NCI-H1092 (cell line): ENCODE measurements at regions not wholly inside any gene's neighbourhood (a gene's known extent, or its start where the extent isn't known, plus 50 kb on each side); places are given as distances from the start of the nearest gene placed in this dataset.

ENCODE experiments used
- DNase-seq: peaks from one replicate; lab custom pipeline; 2025; lab: John Stamatoyannopoulos, UW

DNA sequence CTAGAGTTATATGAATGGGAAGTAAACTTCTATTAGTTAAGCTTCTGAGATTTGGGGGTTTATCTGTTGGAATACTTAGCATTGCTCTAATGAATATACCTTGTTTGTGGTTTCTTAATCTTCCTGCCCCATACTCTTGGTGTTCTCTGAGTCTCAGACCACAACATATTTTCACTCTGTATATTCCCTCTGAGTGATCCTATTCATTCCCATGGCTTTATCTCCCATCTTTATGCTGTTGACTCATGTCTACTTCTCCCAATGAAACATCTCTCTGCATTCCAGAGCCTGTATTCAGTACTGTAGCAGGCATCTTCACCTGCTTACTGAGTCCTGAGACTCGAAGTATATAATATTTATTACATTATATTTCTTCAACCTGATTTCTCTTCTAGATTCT lies 283.7 kb upstream of the MAP3K7 start:
- DNase-seq, result no peak

DNA sequence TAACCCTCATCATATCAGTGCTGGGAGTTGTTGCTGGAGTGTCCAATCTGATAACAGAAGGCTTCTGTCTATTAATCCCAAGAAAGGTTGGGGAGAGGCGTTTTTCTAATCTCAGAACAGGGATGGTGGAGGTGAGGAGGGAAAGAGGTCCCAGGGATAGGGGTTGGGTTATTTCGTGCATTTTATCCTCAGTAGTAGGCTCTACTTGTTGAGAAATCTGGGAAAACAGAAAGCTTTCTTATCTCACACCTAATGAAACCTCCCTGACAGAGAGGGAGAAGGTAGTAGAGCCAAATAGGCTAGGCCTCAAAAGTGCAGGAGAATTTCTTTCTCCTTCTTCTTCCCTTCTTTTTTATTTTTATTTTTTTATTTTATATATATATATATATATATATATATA lies 281.8 kb upstream of the MAP3K7 start:
- no peak for DNase-seq

DNA sequence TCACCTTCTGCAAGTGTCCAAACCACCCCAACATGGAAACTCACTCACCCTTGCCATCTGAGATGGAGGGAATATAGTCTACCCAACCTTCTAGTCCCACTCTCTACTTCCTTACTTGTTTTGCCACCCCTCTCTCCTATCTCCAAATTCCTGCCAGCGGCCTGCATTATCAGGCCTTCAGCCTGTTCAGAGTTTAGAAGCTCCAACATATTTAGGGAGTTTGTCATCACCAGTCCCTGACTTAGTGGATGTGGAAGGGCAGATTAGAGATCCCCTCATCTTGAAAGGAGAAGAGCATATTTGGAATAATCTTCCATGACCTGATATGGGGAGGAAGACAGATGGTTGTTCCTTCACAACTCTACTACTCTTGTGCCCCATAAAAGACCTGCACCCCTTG lies 281.4 kb upstream of the MAP3K7 start:
- no peak for DNase-seq

DNA sequence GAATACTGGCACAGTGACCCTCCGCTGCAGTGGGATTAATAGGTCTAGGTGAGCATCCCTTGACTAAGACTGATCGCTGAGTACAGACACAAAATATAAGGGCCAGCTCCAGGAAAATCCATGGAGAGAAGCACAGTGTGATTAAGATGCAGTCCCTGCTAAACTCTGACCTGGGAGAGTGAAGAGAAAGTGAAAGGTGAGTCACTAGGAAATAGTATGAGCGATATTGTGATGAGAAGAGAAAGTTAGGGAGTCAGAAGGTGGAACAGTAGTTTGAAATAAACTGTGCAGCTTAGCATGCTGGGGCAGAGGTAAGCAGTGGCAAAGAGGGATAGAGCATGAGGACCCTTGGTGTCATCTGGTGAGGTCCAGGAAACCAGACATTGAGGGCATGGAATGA lies 278.6 kb upstream of the MAP3K7 start:
- DNase-seq, result no peak

DNA sequence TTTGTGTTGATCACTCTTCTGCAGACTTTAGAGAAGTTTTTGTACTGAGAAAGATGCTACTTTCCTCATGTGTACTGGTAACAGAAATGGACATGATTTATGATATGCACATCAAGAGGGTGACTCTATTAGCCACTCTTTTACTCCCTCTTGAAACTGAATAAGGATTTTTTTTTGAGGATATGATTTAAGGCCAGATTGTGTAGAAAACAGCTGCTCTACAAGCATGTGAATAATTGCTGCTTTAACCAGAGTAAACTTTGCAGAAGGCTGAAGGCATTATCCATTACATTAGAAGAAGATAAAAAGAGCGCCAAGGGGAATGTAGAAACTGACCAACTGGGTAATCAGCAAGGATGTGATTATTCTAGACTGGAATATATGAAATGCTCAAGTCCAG lies 276.2 kb upstream of the MAP3K7 start:
- no peak for DNase-seq

DNA sequence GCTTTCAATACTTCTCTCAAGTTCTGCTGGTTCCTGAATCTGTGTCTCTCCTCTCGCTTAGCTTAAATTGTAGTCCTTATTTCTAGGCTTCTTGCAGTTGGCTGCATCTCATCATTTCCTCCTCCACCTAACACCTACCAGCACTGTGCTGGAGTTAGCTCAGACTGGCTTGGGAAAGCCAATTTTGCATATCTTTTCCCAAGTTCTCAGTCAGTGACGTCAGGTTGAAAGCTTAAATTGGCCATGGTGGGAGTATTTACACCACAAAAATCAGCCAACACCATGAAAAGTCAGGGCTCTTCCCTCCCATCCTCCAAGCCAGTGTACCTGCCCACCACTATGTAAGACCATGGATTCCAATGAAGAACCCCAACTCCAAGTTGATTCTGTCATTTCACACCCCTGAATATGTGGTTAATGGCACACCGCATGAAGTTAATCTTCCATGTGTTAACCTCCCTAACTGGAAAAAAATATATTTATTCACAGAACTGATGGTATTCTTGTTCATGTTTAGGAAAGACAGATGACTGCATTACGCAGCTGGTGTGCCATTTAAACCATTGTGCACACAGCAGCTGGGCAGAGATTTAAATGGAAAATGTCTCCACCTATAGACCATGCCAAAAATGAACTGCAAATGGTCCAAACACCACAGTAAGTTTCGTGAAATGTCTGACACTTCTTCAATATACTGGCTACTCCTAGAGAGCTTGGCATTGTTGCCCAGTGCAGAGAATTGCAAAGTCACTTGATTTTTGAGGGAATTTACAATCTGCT lies 274.1 kb upstream of the MAP3K7 start:
- no peak for DNase-seq

DNA sequence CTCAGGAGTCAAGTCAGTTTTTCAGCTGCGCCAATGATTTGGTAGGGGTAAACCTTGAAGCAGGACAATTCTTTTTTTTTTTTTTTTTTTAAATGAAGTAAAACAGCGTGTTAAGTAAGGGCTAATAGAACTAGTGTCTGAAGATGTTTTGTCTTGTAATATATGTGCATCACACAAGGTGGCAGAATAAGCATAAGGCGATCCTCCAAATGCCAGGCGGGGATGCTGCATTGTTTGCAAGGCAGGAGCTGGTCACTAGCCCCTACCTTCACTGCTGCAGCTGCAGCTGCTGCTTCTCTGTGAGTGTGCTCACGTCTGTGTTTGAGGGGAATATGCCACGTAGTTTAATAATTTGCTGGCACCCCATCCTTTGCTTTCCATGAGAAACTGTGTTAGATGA lies 272.7 kb upstream of the MAP3K7 start:
- no peak for DNase-seq

DNA sequence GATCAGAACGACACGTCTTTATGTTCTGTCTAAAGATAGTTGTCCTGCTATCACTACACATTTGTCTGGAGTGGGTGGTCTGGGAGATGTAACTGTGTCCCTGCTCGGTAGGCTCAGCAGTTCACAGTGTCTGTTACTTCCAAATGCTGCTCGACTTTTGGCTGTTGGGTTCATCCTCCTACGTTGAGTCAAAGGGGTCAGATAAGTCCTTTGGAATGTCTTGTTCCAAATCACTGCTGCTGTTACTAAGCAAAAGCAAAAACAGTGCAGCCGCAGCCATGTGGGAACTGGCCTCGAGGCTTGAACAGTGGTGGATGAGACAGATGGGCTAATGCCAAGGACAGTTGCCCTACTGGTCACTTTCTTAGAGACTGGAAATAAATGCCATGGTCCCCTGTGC lies 272.2 kb upstream of the MAP3K7 start:
- no peak for DNase-seq

DNA sequence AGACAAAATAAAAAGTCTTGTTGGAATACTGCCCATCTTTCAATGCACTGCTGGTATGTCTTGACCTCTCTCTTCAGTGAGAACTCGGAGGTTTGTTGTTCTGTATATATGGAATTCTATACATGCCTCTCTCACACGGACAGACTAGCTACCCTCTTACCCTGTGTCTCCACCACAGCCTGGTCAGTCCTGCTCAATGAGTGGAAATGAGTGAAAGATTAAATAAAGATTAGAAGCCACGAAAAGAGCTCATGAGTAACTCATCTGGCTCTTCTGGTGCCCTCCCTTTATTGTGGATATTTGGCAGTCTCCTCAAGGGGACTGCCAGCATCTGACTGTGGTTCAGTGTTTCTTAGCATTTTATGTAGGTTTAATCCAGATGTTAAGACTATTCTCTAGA lies 262.8 kb upstream of the MAP3K7 start:
- DNase-seq, result no peak

DNA sequence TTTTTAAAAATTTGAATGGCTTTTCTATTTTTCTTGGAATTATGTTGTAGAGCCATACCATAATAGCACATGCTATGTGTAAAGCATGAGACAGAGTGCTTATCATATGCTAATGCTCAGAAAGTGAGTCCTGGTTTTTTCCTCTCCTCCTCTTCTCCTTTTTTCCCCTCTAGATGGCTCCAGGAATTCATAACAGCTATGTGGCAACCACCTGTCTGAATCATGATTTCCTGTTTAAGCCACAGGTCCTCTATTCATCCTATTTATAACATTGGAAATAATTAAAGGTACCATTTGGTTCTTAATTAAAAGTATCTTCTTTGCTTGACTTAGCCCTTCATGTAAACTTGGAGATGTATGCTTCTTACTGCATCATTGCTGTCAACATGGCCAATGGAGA lies 260.0 kb upstream of the MAP3K7 start:
- no peak for DNase-seq

DNA sequence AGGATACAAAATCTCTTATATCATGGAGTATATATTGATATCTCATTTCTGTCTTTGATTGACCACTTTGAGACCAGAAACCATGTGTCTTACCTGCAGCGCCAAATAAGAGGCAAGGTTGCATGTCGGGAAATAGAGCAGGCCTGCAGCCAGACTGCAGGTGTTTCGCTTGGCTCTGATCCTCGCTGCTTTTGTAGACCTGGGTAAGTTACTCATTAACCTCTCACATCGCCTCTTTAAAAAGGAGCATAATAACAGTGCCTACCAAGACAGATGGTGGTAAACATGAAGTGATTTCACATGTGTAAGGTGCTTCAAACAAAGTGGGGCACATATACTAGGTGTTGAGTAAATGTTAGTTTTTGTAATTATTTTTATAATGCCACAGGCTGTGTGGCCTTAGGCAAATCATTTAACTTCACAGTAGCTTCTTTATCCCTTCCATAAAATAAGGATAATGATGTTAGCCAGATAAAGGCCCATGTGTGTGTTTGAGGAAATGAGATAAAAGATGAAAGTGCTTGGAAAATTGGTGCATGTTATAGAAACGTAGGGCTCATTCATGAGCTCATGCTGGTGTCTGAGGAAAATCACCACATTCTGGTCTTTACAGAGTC lies 248.8 kb upstream of the MAP3K7 start:
- peak; percentile 21 for DNase-seq

DNA sequence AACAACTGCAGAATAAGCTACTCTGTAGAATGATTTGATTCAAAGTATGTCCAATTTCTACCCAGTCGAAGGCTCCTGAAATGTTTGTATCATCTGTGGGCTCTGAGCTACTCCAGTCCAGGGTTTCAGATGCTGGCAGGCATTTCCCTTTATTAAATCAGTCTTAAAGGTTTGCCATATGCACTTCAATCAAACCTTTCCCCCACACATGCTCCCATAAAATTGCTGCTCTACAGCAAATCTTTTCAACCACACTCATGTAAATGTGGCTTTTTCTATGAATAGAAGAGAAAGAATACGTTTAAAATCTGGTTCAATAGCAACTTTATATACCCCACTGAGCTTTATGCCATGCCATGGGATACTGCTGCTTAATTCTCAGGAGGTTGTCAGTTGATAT lies 242.4 kb upstream of the MAP3K7 start:
- DNase-seq, result no peak

DNA sequence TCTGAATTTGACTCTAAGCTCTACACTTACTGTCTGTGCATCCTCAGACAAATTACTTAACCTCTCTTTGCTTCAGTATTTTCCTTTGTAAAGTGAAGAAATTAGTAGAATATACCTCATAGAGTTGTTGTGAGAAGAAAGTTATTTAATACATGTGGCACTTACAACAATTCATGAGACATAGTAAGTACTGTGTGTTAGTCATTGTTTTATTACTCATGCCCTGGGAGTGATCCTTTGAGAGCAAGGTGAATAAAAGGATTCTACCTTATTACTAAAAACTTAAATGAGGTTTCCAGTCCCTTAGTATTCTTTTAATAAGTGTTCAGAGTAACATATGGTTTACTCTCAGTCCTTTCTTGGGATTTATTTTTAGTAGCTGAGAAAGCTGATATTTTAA lies 233.6 kb upstream of the MAP3K7 start:
- no peak for DNase-seq

DNA sequence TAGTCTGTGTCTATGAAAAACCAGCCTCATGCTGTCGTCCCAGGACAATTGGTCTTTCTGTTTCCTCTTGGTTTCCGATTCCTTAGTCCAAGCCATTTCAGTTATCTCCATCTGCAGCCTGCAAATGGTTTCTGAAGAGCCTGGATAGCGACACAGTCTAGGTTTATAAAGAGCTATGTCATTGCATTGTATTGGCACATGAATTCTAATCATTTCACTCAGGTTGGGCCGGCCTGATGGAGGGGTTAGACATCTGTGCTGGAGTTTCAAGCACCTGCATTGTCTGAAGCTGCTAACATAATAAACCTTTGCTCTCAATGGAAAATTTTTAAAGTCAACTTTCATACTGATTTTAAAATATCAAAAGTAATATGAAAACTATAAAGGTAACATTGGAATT lies 232.6 kb upstream of the MAP3K7 start:
- no peak for DNase-seq

DNA sequence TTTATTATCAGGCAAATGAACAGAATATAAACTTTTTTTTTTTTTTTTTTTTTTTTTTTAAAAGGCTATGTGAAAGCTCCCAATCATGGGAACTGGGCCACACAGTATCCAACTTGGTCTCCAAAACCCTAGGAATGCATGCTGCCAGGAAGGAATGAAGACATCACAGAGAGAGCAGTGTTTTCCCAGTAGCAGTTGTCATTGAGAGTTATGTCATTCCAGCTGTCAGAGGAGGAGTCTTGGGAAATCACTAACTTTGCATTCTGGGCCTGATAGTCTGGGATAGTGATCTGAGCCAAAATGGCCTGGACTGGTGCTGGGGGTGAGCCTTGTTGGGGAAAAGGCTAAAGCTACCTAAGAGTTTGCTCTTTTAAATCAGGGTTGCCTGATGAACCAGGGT lies 231.3 kb upstream of the MAP3K7 start:
- DNase-seq, result no peak

DNA sequence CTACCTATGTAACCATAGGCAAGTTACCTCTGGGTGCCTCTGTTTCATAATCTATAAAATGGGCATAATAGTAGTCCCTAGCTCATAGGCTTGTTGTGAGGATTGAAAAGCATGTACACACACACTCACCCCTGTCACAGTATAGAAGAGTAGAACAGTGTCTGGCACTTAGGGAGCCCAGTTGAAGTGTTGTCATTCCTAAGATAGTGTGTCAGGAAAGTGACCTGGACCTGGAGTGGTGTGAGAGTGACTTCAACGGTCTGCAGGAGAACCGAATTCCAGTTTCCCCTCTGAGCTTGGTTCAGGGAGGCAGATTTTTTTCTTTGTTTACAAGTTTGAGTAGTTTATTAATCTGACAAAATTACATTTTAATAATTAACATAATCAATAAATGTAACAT lies 229.9 kb upstream of the MAP3K7 start:
- DNase-seq, result no peak

DNA sequence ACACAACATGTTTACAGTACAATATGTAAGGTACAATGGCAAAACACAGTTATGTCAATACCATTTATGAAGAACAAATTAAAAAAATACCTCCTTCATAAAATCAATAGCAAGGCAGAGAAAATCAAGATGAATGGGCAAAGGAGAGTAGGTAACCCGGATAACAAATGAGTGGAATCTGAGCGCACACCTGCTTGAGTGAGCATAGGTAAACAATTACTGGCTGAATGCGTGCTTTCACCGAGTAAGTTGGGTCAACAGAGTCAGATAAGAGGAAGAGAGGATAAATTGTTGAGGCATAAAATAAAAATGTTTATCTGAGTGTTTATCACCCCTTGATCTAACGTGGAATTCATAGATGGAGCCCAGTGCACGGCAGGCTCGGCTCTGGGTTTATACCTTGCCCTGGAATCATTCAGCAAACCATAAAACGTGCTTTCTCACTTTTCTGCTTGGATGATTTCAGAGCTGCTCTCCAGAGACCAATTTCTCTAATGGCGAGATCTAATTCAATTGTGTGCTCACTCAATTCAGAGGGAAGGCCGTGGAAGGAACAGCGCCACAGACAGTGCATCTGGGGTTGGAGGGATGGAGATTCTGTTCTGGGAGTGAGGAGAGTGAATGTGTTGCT lies 224.8 kb upstream of the MAP3K7 start:
- DNase-seq, result peak; percentile 71

DNA sequence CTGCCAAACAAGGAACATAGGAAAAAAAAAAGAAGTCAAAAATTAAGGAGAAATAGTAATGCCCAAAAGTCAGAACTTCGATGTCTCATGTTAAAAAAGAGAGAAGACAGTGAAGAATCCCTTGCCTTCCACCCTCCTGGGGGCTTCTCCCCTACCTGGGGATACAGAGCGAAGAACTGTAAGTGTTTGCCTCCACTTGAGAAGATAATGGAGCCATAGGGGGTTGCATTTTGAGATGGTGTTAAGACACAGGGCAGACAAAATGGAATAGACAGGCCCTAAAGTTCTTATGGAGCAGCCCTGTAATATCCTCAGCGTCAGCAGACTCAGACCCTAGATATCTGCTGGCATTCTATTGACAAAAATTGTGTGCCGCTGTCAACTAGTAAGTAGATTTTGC lies 222.2 kb upstream of the MAP3K7 start:
- no peak for DNase-seq

DNA sequence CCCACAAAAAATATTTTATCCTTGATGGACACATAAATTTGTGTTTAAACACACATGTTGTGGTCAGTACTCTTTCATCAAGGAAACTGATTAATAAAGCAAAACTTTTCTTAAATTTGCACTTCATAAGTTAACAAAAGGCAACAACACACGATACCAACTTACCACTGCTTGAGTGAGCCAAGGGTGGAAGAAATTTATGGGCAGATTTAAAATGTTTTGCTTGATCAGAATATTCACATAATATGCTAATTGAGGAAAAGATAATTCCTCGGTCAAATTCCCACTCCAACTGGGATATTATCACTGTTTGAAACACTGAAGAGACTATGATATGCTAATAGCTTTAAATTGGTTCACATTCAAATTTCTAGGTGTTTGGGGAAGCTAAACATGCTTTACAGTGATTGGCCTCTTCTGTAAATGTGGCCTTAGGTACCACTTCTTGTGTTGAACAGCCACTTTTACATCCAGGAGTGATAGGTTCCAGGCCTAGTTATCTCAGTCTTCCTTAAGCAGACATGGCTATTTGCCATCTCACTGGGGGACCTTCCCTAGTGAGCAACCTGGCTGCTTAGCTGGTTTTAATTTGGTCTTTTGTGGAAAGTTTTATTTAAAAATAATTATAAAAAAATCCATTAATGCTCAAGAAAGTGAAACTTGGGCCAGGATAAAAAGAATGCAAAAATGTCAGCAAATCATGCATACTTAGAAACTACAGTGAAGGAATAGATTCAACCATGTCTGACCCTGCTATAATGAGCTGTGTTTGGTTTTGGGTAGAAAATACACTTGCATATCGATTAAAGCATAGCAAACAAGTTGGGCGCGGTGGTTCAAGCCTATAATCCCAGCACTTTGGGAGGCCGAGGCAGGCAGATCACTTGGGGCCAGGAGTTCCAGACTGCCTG lies 221.2 kb upstream of the MAP3K7 start:
- no peak for DNase-seq

DNA sequence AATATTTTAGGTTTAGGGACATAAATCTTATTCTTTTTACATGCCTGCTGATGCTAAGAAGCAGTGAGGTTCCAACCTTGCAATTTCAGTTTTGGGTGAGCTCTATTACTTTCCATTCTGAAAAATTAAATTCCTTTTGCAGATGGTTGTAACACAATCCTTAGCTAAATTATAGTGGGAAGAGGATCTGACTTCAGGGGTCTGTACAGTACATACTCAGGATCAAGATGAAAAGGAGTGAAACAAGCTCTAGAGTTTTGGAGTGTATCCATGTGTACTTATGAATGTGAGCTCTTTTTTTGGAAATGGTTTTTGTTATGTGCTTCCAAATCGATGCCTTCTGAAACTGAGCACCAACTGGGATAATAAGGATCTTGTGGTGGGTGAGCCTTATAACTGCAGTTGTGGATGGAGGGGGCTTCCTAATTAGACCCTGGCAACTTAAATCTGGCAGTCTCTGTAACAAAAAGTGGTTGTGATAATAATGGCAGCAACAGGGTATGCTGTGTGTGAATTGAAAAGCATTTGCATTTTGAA lies 218.8 kb upstream of the MAP3K7 start:
- DNase-seq, result no peak

DNA sequence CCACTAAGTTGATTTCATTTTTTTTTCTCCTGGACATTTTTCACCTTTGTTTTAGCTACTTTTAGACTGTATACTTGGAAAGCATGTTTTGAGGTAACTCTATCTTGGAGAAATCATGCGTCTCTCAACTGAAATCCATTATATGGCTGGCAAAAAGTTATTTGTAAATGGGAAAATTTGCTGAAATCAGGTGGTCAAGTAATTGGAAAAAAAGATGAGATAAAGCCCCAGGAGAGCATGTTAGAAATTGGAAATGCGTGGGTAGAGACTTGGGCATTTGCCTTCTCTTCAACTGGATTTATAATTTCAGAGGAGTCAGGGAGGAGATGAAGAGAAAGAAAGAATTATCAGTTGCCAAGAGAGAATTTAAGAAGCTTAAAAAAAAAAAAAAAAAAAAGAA lies 217.1 kb upstream of the MAP3K7 start:
- DNase-seq, result no peak

DNA sequence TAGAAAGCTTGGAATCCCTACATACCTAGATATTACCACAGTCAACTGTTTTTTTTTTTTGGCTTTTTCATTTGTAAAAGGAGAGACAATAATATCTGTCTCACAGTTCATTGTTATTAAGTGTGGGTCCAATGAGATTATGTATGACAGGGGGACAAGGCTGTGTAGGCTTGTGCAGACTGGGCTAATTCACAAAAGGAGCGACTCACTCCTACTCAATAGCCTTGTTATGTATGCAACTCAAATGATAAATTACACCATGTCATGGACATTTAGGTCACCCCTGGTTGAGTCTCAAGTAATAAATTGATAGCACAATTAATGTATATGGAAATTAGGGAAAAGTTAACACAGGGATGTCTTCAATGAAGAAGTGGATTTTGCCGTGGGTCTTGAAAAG lies 208.2 kb upstream of the MAP3K7 start:
- no peak for DNase-seq
